GM12873 (cell line): ENCODE measurements at regions not wholly inside any gene's neighbourhood (a gene's known extent, or its start where the extent isn't known, plus 50 kb on each side); places are given as distances from the start of the nearest gene placed in this dataset.

ENCODE experiments used
- TF ChIP-seq, protein P1 (sequence below): IDR thresholded peaks from 2 replicates; pipeline ENCODE4 v1.5.1; 2012; ENCODE audit warnings: low read depth, mild to moderate bottlenecking, moderate library complexity, low read length, control low read depth; ENCODE audit not compliant: insufficient read depth; ENCODE audit errors: missing control alignments

GRCh38 chr5:174991847-174992246, 267.5 kb downstream of the MSX2 start:
- TF ChIP-seq, protein P1, sequence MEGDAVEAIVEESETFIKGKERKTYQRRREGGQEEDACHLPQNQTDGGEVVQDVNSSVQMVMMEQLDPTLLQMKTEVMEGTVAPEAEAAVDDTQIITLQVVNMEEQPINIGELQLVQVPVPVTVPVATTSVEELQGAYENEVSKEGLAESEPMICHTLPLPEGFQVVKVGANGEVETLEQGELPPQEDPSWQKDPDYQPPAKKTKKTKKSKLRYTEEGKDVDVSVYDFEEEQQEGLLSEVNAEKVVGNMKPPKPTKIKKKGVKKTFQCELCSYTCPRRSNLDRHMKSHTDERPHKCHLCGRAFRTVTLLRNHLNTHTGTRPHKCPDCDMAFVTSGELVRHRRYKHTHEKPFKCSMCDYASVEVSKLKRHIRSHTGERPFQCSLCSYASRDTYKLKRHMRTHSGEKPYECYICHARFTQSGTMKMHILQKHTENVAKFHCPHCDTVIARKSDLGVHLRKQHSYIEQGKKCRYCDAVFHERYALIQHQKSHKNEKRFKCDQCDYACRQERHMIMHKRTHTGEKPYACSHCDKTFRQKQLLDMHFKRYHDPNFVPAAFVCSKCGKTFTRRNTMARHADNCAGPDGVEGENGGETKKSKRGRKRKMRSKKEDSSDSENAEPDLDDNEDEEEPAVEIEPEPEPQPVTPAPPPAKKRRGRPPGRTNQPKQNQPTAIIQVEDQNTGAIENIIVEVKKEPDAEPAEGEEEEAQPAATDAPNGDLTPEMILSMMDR: no peak

GRCh38 chr5:174990909-174991308, 266.5 kb downstream of the MSX2 start:
- TF ChIP-seq, protein P1: no peak

GRCh38 chr5:174987443-174988012, 263.1 kb downstream of the MSX2 start:
- TF ChIP-seq, protein P1: no peak

DNA sequence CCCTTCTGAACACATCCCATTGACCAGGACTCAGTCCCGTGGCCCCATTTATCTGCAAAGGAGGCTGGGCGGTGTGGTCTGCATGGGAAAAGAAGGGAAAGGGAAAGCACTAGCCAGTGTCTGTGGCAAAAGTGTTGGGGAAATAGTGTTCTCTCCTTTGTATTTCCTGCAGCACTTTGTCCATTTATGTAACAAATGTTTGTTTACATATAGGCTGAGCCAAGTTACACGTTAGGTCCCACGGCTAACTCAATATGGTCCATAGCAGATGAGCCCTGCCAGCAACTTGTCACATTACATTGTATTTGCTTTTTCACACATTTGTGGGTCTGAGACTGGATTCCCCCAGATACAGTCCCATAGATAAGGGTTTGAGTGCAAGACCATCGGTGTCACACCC, 260.5 kb downstream of the MSX2 start:
- TF ChIP-seq, protein P1: no peak

- TF ChIP-seq, protein P1: no peak
Observed at GRCh38 chr5:174982485-174982884, 258.1 kb downstream of the MSX2 start.

- TF ChIP-seq, protein P1: no peak
Observed at GRCh38 chr5:174981416-174981815, 257.0 kb downstream of the MSX2 start.

GRCh38 chr5:174980952-174981351, 256.6 kb downstream of the MSX2 start:
- TF ChIP-seq, protein P1: no peak
